Panc1 (cell line): ENCODE measurements at regions not wholly inside any gene's neighbourhood (a gene's known extent, or its start where the extent isn't known, plus 50 kb on each side); places are given as distances from the start of the nearest gene placed in this dataset.

Source experiments
- POLR2AphosphoS5 ChIP-seq: IDR thresholded peaks from 2 replicates; pipeline ENCODE4 v1.6.1; 2012; ENCODE audit warnings: mild to moderate bottlenecking, low read depth, low read length, moderate library complexity
- TF ChIP-seq, protein P1 (sequence below): fragments of 450-650 bp; IDR thresholded peaks from 2 replicates; pipeline ENCODE4 v1.5.1; 2017; ENCODE audit warnings: mild to moderate bottlenecking

DNA sequence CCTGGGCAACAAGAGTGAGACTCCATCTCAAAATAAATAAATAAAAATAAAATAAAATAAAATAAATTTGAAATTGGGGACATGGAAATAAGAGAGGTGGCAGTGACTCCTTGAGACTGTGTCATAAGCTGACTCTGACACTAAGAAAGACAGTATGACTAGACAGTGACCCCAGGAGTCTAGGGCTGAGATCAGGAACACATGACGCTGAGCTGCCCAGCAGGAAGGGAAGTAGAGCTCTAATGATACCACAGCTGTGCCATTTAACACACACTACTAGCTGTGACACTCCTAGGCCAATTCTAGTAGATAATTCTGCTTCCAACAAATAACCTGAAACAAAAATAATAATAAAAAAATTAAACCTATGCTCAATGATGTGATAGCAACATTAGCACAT is 293.0 kb downstream of the SEC61B start:
- TF ChIP-seq, protein P1, sequence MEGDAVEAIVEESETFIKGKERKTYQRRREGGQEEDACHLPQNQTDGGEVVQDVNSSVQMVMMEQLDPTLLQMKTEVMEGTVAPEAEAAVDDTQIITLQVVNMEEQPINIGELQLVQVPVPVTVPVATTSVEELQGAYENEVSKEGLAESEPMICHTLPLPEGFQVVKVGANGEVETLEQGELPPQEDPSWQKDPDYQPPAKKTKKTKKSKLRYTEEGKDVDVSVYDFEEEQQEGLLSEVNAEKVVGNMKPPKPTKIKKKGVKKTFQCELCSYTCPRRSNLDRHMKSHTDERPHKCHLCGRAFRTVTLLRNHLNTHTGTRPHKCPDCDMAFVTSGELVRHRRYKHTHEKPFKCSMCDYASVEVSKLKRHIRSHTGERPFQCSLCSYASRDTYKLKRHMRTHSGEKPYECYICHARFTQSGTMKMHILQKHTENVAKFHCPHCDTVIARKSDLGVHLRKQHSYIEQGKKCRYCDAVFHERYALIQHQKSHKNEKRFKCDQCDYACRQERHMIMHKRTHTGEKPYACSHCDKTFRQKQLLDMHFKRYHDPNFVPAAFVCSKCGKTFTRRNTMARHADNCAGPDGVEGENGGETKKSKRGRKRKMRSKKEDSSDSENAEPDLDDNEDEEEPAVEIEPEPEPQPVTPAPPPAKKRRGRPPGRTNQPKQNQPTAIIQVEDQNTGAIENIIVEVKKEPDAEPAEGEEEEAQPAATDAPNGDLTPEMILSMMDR: no peak
- no peak for TF ChIP-seq POLR2AphosphoS5
